Esophagus muscularis mucosa (tissue), 4 donors: ENCODE measurements at regions not wholly inside any gene's neighbourhood (a gene's known extent, or its start where the extent isn't known, plus 50 kb on each side); places are given as distances from the start of the nearest gene placed in this dataset.

ENCODE experiments used
- EP300 ChIP-seq: sonication (generic); formaldehyde crosslinking; IDR thresholded peaks from one replicate; pipeline ENCODE4 v1.6.1; 2017; ENCODE audit warnings: antibody characterized with exemption
- POLR2A ChIP-seq: fragments of 450-650 bp; IDR thresholded peaks from one replicate; pipeline ENCODE4 v1.6.1; 2017; ENCODE audit warnings: antibody characterized with exemption, moderate library complexity, mild to moderate bottlenecking, low read depth
- TF ChIP-seq, protein P1 (sequence below), 3 experiments: fragments of 200-600 bp in 2 of 3; fragments of 450-650 bp in 1 of 3; sonication (generic) in 2 of 3; IDR thresholded peaks; one replicate each; pipeline ENCODE4 v1.5.1; 2017 to 2019; ENCODE audit warnings: antibody characterized with exemption in 3 of 3, mild to moderate bottlenecking in 2 of 3, moderate library complexity in 1 of 3

DNA sequence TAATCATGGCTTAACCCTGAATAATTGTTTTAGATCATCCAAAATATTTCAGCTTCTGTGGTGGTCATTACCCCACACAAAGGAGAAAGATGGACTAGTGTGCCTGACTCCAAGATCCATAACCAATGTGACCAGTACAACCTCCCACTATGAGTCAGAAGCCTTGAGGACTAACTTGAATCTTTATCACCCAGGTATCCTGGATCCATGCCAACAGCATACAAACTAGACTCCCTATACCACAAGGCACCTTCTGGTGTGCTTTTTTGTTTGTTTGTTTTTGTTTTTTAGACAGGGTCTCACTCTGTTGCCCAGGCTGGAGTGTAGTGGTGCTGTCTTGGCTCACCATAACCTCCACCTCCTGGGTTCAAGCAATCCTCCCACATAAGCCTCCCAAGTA, 317.7 kb downstream of the VPS13C start:
- no peak for TF ChIP-seq EP300
- TF ChIP-seq, protein P1, sequence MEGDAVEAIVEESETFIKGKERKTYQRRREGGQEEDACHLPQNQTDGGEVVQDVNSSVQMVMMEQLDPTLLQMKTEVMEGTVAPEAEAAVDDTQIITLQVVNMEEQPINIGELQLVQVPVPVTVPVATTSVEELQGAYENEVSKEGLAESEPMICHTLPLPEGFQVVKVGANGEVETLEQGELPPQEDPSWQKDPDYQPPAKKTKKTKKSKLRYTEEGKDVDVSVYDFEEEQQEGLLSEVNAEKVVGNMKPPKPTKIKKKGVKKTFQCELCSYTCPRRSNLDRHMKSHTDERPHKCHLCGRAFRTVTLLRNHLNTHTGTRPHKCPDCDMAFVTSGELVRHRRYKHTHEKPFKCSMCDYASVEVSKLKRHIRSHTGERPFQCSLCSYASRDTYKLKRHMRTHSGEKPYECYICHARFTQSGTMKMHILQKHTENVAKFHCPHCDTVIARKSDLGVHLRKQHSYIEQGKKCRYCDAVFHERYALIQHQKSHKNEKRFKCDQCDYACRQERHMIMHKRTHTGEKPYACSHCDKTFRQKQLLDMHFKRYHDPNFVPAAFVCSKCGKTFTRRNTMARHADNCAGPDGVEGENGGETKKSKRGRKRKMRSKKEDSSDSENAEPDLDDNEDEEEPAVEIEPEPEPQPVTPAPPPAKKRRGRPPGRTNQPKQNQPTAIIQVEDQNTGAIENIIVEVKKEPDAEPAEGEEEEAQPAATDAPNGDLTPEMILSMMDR (IDR thresholded peaks at IDR 0.05), result no peak
- no peak for TF ChIP-seq POLR2A
